ENCODE measurements at regions not wholly inside any gene's neighbourhood (a gene's known extent, or its start where the extent isn't known, plus 50 kb on each side); places are given as distances from the start of the nearest gene placed in this dataset.
"Not testable (repeated sequence)": the region's sequence is repeated elsewhere in the genome, so short reads cannot be mapped to it uniquely, and the experiment has no call there.

- TF ChIP-seq CTCF (conservative IDR thresholded peaks at IDR 0.05); ZFX (IDR thresholded peaks at IDR 0.05): not testable (repeated sequence)
Observed at GRCh38 chr15:98358274-98358673, 290.1 kb upstream of the IGF1R start.
